ENCODE measurements at regions not wholly inside any gene's neighbourhood (a gene's known extent, or its start where the extent isn't known, plus 50 kb on each side); places are given as distances from the start of the nearest gene placed in this dataset.

DNA sequence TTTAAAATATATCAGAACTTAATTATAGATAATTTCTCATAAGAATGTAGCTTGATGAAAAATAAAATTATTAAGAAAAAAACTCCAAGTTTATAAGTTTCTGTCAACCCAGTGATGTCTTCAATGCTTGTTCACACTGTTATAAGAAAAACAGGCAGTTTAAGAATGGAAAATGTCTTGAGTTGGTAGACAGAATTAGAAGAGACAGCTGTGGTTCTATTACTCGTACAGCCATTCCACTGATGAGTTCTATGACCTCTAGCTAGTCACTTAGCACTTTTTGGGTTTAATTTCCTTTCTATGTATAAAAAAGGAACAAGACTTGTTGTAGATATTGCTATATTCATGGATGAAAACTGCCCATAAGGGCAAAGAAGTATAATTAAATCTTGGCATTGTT lies 1013.1 kb upstream of the ATXN8OS start:
- no peaks in the 10 kb centered on the region for H3K79me2 ChIP-seq (ENCODE audit: control insufficient read depth, insufficient read depth, low read length)
- H2AFZ ChIP-seq (ENCODE audit: low read length) = no peak overlapping the region
- H3K9me3 ChIP-seq (ENCODE audit: control insufficient read depth, insufficient read depth, low read depth, low read length) = no peaks in the 10 kb centered on the region
- no peak overlapping the region for H3K27ac ChIP-seq (ENCODE audit: insufficient read depth, low read length)
- H3K4me3 ChIP-seq (replicated peaks in 1 of 4; ENCODE audit: control extremely low read depth in 1 of 4, insufficient read depth in 1 of 4, low read depth in 3 of 4, low read length in 4 of 4) = no peak overlapping the region
- no peaks in the 10 kb centered on the region for H3K4me1 ChIP-seq (ENCODE audit: control insufficient read depth, extremely low read depth, insufficient read depth, low read length)
- no peaks in the 10 kb centered on the region for H3K27me3 ChIP-seq (ENCODE audit: control insufficient read depth, insufficient read depth, low read length)
- no peaks in the 10 kb centered on the region for H3K36me3 ChIP-seq (ENCODE audit: control insufficient read depth, insufficient read depth, low read length)
- H4K20me1 ChIP-seq (ENCODE audit: control insufficient read depth, extremely low read depth, insufficient read depth, low read length) = no peaks in the 10 kb centered on the region
- no peak overlapping the region for H3K4me2 ChIP-seq (ENCODE audit: extremely low read depth, insufficient read depth, low read length)
- DNase-seq (ENCODE audit: low read depth in 2 of 2) = no peak
- H3K9ac ChIP-seq (ENCODE audit: insufficient read depth, low read length) = no peak overlapping the region
- no peak for TF ChIP-seq EZH2 (IDR thresholded peaks at IDR 0.05; ENCODE audit: low read length, missing control alignments)
- TF ChIP-seq, protein P1, sequence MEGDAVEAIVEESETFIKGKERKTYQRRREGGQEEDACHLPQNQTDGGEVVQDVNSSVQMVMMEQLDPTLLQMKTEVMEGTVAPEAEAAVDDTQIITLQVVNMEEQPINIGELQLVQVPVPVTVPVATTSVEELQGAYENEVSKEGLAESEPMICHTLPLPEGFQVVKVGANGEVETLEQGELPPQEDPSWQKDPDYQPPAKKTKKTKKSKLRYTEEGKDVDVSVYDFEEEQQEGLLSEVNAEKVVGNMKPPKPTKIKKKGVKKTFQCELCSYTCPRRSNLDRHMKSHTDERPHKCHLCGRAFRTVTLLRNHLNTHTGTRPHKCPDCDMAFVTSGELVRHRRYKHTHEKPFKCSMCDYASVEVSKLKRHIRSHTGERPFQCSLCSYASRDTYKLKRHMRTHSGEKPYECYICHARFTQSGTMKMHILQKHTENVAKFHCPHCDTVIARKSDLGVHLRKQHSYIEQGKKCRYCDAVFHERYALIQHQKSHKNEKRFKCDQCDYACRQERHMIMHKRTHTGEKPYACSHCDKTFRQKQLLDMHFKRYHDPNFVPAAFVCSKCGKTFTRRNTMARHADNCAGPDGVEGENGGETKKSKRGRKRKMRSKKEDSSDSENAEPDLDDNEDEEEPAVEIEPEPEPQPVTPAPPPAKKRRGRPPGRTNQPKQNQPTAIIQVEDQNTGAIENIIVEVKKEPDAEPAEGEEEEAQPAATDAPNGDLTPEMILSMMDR (conservative IDR thresholded peaks at IDR 0.05 in 1 of 2, IDR thresholded peaks at IDR 0.05 in 1 of 2; ENCODE audit: low read depth in 1 of 2, low read length in 2 of 2) = no peak

- no peaks in the 10 kb centered on the region for H3K27me3 ChIP-seq (ENCODE audit: control insufficient read depth, insufficient read depth, low read length)
- H3K9me3 ChIP-seq (ENCODE audit: control insufficient read depth, insufficient read depth, low read depth, low read length) = no peaks in the 10 kb centered on the region
- H4K20me1 ChIP-seq (ENCODE audit: control insufficient read depth, extremely low read depth, insufficient read depth, low read length) = no peaks in the 10 kb centered on the region
- H3K79me2 ChIP-seq (ENCODE audit: control insufficient read depth, insufficient read depth, low read length) = no peaks in the 10 kb centered on the region
- H3K4me3 ChIP-seq (replicated peaks in 1 of 4; ENCODE audit: control extremely low read depth in 1 of 4, insufficient read depth in 1 of 4, low read depth in 3 of 4, low read length in 4 of 4) = no peak overlapping the region
- H3K4me1 ChIP-seq (ENCODE audit: control insufficient read depth, extremely low read depth, insufficient read depth, low read length) = no peaks in the 10 kb centered on the region
- TF ChIP-seq EZH2 (IDR thresholded peaks at IDR 0.05; ENCODE audit: low read length, missing control alignments) = no peak
- TF ChIP-seq, protein P1 (conservative IDR thresholded peaks at IDR 0.05 in 1 of 2, IDR thresholded peaks at IDR 0.05 in 1 of 2; ENCODE audit: low read depth in 1 of 2, low read length in 2 of 2) = no peak
- H3K27ac ChIP-seq (ENCODE audit: insufficient read depth, low read length) = no peak overlapping the region
- no peak for DNase-seq (ENCODE audit: low read depth in 2 of 2)
- no peaks in the 10 kb centered on the region for H3K36me3 ChIP-seq (ENCODE audit: control insufficient read depth, insufficient read depth, low read length)
- no peak overlapping the region for H2AFZ ChIP-seq (ENCODE audit: low read length)
- H3K4me2 ChIP-seq (ENCODE audit: extremely low read depth, insufficient read depth, low read length) = no peak overlapping the region
- no peak overlapping the region for H3K9ac ChIP-seq (ENCODE audit: insufficient read depth, low read length)
Observed at GRCh38 chr13:69092615-69093322, 1014.9 kb upstream of the ATXN8OS start.

DNA sequence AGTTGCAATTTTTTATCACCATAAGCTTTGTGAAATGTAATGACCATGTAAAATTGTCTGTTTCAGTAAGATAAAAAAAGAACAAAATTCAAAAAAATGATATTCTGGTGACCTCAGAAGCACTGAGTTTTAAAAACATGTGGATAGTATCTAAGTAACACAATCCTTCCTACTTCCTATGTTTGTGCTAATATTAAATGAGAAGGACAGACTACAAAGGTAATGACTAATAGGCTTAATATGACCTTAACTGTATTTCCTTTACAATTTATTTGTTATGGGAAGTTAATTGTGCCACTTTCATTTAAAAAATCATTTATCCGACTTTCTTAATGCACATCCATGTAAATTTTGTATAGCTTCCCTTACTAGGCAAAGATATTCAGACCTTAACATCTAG lies 1030.4 kb upstream of the ATXN8OS start:
- Histone ChIP-seq H3K27me3 (ENCODE audit: control insufficient read depth, insufficient read depth, low read length) (no peaks in the 10 kb centered on the region), H3K9ac (ENCODE audit: insufficient read depth, low read length) (no peak overlapping the region), H3K9me3 (ENCODE audit: control insufficient read depth, insufficient read depth, low read depth, low read length) (no peaks in the 10 kb centered on the region), H2AFZ (ENCODE audit: low read length) (no peak overlapping the region), H3K27ac (ENCODE audit: insufficient read depth, low read length) (no peak overlapping the region), H3K4me2 (ENCODE audit: extremely low read depth, insufficient read depth, low read length) (no peak overlapping the region), H4K20me1 (ENCODE audit: control insufficient read depth, extremely low read depth, insufficient read depth, low read length) (no peaks in the 10 kb centered on the region), H3K4me1 (ENCODE audit: control insufficient read depth, extremely low read depth, insufficient read depth, low read length) (no peaks in the 10 kb centered on the region), H3K4me3 (replicated peaks in 1 of 4; ENCODE audit: control extremely low read depth in 1 of 4, insufficient read depth in 1 of 4, low read depth in 3 of 4, low read length in 4 of 4) (no peak overlapping the region), H3K79me2 (ENCODE audit: control insufficient read depth, insufficient read depth, low read length) (no peaks in the 10 kb centered on the region), H3K36me3 (ENCODE audit: control insufficient read depth, insufficient read depth, low read length) (no peaks in the 10 kb centered on the region)
- no peak for DNase-seq (ENCODE audit: low read depth in 2 of 2)
- TF ChIP-seq, protein P1 (conservative IDR thresholded peaks at IDR 0.05 in 1 of 2, IDR thresholded peaks at IDR 0.05 in 1 of 2; ENCODE audit: low read depth in 1 of 2, low read length in 2 of 2) = no peak
- TF ChIP-seq EZH2 (IDR thresholded peaks at IDR 0.05; ENCODE audit: low read length, missing control alignments) = no peak

Data from fibroblast of lung (primary cell).